PC-3 (cell line): ENCODE measurements at regions not wholly inside any gene's neighbourhood (a gene's known extent, or its start where the extent isn't known, plus 50 kb on each side); places are given as distances from the start of the nearest gene placed in this dataset.

Source experiments
- ATAC-seq: fragments of 200-7000 bp; cut with Tn5 transposase; 2 replicates; pipeline ENCODE4 v1.9.1; 2020; ENCODE audit warnings: mild to moderate bottlenecking, moderate library complexity
- BruUV-seq: library from RNA; stranded (reverse); fragments of 400-500 nt; replicated peaks from 2 replicates; lab custom pipeline; 2021; lab: Mats Ljungman, UMichigan
- CTCF ChIA-PET: fragments of 300-600 bp; sonication (Branson Sonifier 250); formaldehyde crosslinking; loops from one replicate; lab custom pipeline; 2022; ENCODE audit warnings: antibody characterized with exemption; lab: Charles Lee
- POLR2A ChIA-PET: fragments of 300-600 bp; sonication (Branson Sonifier 250); formaldehyde crosslinking; loops from one replicate; lab custom pipeline; 2022; ENCODE audit warnings: antibody characterized with exemption; ENCODE audit not compliant: unreplicated experiment; lab: Charles Lee
- DNase-seq: peaks from one replicate; pipeline ENCODE4 v3.0.0-alpha.2; 2015
- H2AFZ ChIP-seq: fragments of 300-600 bp; sonication (generic); 2 replicates; pipeline ENCODE4 v1.6.0; 2016; ENCODE audit warnings: antibody characterized with exemption, low read length
- H3F3A ChIP-seq: fragments of 300-600 bp; sonication (generic); one replicate; pipeline ENCODE4 v1.6.0; 2017; ENCODE audit warnings: antibody characterized with exemption, low read length, control low read depth, mild to moderate bottlenecking; ENCODE audit not compliant: unreplicated experiment
- H3K27ac ChIP-seq: fragments of 300-600 bp; sonication (generic); 2 replicates; pipeline ENCODE4 v1.5.1; 2016; ENCODE audit warnings: mild to moderate bottlenecking, low read length
- H3K27me3 ChIP-seq: fragments of 300-600 bp; sonication (generic); 2 replicates; pipeline ENCODE4 v1.6.1; 2016; ENCODE audit warnings: low read length, mixed read lengths
- H3K36me3 ChIP-seq: fragments of 300-600 bp; sonication (generic); 2 replicates; pipeline ENCODE4 v1.6.1; 2016; ENCODE audit warnings: low read depth, mixed run types, low read length, mixed read lengths
- H3K4me1 ChIP-seq: fragments of 300-600 bp; sonication (generic); 2 replicates; pipeline ENCODE4 v1.5.1; 2016; ENCODE audit warnings: low read length; ENCODE audit not compliant: insufficient read depth
- H3K4me2 ChIP-seq: fragments of 300-600 bp; sonication (generic); 2 replicates; pipeline ENCODE4 v1.6.0; 2016; ENCODE audit warnings: low read length
- H3K4me3 ChIP-seq: fragments of 300-600 bp; sonication (generic); 2 replicates; pipeline ENCODE4 v1.5.1; 2016; ENCODE audit warnings: mild to moderate bottlenecking, low read length, mixed read lengths
- H3K79me2 ChIP-seq: fragments of 300-600 bp; sonication (generic); 2 replicates; pipeline ENCODE4 v1.6.1; 2017; ENCODE audit warnings: low read length, mixed read lengths
- H3K9ac ChIP-seq: fragments of 300-600 bp; sonication (generic); 2 replicates; pipeline ENCODE4 v1.6.0; 2016; ENCODE audit warnings: mild to moderate bottlenecking, low read length
- H3K9me2 ChIP-seq: fragments of 300-600 bp; sonication (generic); replicated peaks from 2 replicates; pipeline ENCODE4 v1.6.1; 2016; ENCODE audit warnings: mixed run types, low read length, mixed read lengths
- H3K9me3 ChIP-seq: fragments of 300-600 bp; sonication (generic); 2 replicates; pipeline ENCODE4 v1.6.1; 2016; ENCODE audit warnings: low read length, mixed read lengths
- H4K20me1 ChIP-seq: fragments of 300-600 bp; sonication (generic); 2 replicates; pipeline ENCODE4 v1.6.1; 2016; ENCODE audit warnings: low read length, mixed read lengths
- EZH2 ChIP-seq: fragments of 300-600 bp; sonication (generic); IDR thresholded peaks from one replicate; pipeline ENCODE4 v1.6.1; 2017; ENCODE audit warnings: antibody characterized with exemption, mild to moderate bottlenecking, low read length; ENCODE audit not compliant: unreplicated experiment
- EZH2phosphoT487 ChIP-seq: fragments of 300-600 bp; sonication (generic); IDR thresholded peaks from 2 replicates; pipeline ENCODE4 v1.6.1; 2018; ENCODE audit warnings: mild to moderate bottlenecking, antibody characterized with exemption, low read length, borderline replicate concordance
- intact Hi-C: fragments of 100-400 bp; cut with micrococcal nuclease; formaldehyde crosslinking; loops from 2 replicates; pipeline ENCODE4 v1.9.0; 2023
- TF ChIP-seq, protein P1 (sequence below): fragments of 300-600 bp; sonication (generic); conservative IDR thresholded peaks from 2 replicates; pipeline ENCODE4 v1.5.1; 2017; ENCODE audit warnings: antibody characterized with exemption, low read depth, mild to moderate bottlenecking, low read length

DNA sequence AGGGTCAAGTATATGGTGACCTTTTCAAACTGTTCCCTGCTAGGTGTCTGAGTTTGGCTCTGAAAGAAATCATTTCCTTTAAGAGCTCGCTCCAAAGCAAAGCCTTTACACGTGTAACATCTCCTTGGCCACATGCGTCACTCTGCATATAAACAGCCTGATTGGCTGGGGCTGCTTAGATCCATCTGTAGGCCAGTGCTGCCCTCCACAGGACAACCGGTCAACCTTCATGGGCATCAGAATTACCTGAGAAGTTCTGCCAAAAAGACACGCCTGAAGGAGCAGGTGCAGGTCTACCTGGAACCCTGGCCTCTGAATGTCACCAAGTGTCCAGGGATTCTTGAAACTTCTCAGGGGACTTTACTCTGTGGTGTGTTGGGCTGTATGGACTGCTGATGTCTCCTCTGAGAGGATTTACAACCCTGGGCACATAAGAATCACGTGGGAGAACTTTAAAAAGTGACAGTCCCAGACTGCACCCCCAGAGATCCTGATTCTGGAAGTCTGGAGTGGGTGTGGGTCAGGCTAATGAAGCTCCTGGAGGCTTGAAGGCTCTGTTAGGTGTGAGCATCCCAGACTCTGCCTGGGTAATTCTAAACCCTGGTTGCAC, 497.6 kb downstream of the GADD45G start:
- intact Hi-C loops = loop anchor here (1.0 kb wide), 2 partner anchors 499 to 504 kb away; no protein-coding TSS in a partner anchor
- Histone ChIP-seq H4K20me1 (no peaks in the 10 kb centered on the region), H3K9ac (no peak overlapping the region), H3K4me1 (no peaks in the 10 kb centered on the region), H3K79me2 (no peaks in the 10 kb centered on the region), H3K9me3 (no peaks in the 10 kb centered on the region), H2AFZ (0 out of 2 replicates have a peak overlapping the region, but pooled peaks have one; percentile 18), H3K9me2 (no peaks in the 10 kb centered on the region), H3F3A (no peaks in the 10 kb centered on the region), H3K27ac (no peak overlapping the region), H3K4me3 (no peak overlapping the region), H3K36me3 (no peaks in the 10 kb centered on the region), H3K4me2 (no peak overlapping the region), H3K27me3 (no peaks in the 10 kb centered on the region)
- TF ChIP-seq, protein P1, sequence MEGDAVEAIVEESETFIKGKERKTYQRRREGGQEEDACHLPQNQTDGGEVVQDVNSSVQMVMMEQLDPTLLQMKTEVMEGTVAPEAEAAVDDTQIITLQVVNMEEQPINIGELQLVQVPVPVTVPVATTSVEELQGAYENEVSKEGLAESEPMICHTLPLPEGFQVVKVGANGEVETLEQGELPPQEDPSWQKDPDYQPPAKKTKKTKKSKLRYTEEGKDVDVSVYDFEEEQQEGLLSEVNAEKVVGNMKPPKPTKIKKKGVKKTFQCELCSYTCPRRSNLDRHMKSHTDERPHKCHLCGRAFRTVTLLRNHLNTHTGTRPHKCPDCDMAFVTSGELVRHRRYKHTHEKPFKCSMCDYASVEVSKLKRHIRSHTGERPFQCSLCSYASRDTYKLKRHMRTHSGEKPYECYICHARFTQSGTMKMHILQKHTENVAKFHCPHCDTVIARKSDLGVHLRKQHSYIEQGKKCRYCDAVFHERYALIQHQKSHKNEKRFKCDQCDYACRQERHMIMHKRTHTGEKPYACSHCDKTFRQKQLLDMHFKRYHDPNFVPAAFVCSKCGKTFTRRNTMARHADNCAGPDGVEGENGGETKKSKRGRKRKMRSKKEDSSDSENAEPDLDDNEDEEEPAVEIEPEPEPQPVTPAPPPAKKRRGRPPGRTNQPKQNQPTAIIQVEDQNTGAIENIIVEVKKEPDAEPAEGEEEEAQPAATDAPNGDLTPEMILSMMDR = peak; percentile 74
- TF ChIP-seq EZH2phosphoT487 = no peak
- POLR2A ChIA-PET = interaction anchor here (0.6 kb wide), 1 partner anchor 94 kb away, joined by 3 read pairs; no protein-coding TSS in a partner anchor
- ATAC-seq = peak; percentile 92
- no TSS peak for BruUV-seq
- CTCF ChIA-PET = interaction anchor here (1.0 to 1.5 kb wide), 2 partner anchors 499 to 504 kb away, joined by 4 to 8 read pairs; no protein-coding TSS in a partner anchor
- peak; percentile 80 for DNase-seq

DNA sequence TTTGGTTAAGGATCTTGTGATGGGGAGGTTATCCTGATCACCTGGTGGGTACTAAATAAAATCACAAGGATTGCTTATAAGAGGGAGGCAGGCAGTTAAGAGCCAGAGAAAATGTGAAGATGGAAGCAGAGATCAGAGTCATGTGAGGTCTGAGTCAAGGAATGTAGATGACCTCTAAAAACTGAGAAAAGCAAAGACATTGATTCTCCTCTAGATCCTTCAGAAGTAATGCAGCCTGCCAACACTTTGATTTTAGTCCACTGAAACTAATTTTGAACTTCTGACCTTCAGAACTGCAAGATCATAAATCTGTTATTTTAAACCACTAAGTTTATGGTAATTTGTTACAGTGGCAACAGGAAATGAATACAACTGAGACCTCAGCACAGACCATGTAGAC, 499.0 kb downstream of the GADD45G start:
- ChIA-PET CTCF (no interaction called here), POLR2A (no interaction called here)
- DNase-seq (no peak), ATAC-seq (no peak)
- Histone ChIP-seq H3K4me1 (no peaks in the 10 kb centered on the region), H3K9ac (no peak overlapping the region), H3K79me2 (no peaks in the 10 kb centered on the region), H3K36me3 (no peaks in the 10 kb centered on the region), H3K27me3 (no peaks in the 10 kb centered on the region), H3F3A (no peaks in the 10 kb centered on the region), H3K27ac (no peak overlapping the region), H3K4me2 (no peak overlapping the region), H3K9me3 (no peaks in the 10 kb centered on the region), H2AFZ (no peak overlapping the region), H3K9me2 (no peaks in the 10 kb centered on the region), H3K4me3 (no peak overlapping the region), H4K20me1 (no peaks in the 10 kb centered on the region)
- no peak for TF ChIP-seq EZH2phosphoT487
- TF ChIP-seq, protein P1 = no peak
- TF ChIP-seq EZH2 = no peak
- intact Hi-C loops = no loop called here
- BruUV-seq = no TSS peak

DNA sequence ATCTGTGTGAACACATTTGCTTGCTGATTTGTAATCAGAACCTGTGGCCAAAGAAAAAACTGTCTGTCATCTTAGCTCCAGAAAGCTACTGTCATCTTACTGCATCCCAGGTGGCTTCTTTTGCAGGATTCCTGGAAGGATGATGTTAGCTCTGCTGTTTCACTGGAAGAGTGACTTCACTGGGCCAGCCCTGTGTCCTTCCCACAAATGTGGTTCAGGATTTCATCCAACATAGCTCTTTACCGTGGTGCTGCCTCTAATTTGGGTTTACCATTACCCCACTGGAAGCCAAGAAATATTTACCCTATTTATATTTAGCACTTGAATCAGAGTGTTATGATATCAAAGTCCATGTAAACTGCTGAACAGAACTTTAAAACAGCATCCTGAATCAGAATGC, 501.0 kb downstream of the GADD45G start:
- H3K27me3 ChIP-seq = no peaks in the 10 kb centered on the region
- H3K9me3 ChIP-seq = no peaks in the 10 kb centered on the region
- H3F3A ChIP-seq = no peaks in the 10 kb centered on the region
- no peak overlapping the region for H3K9ac ChIP-seq
- H3K36me3 ChIP-seq = no peaks in the 10 kb centered on the region
- no peaks in the 10 kb centered on the region for H3K79me2 ChIP-seq
- no TSS peak for BruUV-seq
- intact Hi-C loops = no loop called here
- H2AFZ ChIP-seq = no peak overlapping the region
- H4K20me1 ChIP-seq = no peaks in the 10 kb centered on the region
- ChIA-PET POLR2A (no interaction called here), CTCF (interaction anchor here (0.6 kb wide), 1 partner anchor 348 kb away, joined by 5 read pairs; no protein-coding TSS in a partner anchor)
- ATAC-seq (no peak), DNase-seq (no peak)
- H3K27ac ChIP-seq = no peak overlapping the region
- no peak overlapping the region for H3K4me3 ChIP-seq
- TF ChIP-seq, protein P1 = no peak
- TF ChIP-seq EZH2phosphoT487 (no peak), EZH2 (no peak)
- H3K9me2 ChIP-seq = no peaks in the 10 kb centered on the region
- no peaks in the 10 kb centered on the region for H3K4me1 ChIP-seq
- H3K4me2 ChIP-seq = no peak overlapping the region
